Activated gamma-delta T cell treated with Interleukin-2 at 50 U/mL for 16 hours (primary cell): ENCODE measurements at regions not wholly inside any gene's neighbourhood (a gene's known extent, or its start where the extent isn't known, plus 50 kb on each side); places are given as distances from the start of the nearest gene placed in this dataset.

Source experiments
- DNase-seq: peaks from one replicate; pipeline ENCODE4 v3.0.0-alpha.2; 2020

DNA sequence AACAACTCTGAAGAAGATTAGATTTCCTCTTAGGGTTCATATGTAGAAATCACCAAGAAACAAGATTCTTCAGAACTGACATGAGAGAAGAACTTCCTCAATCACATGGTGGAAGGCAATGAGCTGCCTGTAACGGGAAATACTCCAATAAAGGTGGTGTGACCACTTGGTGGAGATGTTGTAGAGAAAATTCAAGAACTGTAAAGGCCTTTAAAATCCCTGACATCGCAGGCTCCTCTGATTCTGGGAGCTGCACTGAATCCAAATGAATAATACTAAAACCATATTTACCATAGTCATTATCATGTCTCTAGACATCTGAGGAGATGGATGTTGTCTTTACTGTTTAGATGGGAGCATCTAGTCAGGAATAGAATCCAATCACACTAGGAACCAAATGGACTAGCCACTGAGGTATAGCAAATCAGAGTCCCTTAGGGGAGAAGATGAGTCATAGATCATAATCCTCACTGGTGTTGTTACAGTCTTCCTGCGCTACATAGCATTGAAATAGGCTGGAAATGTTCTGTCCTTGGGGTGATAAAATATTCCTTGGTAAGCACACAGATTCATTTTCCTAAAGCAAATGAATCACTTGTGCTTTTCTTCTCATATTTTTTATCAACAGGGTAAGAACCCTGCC, 321.6 kb upstream of the TENM4 start:
- DNase-seq, result no peak

DNA sequence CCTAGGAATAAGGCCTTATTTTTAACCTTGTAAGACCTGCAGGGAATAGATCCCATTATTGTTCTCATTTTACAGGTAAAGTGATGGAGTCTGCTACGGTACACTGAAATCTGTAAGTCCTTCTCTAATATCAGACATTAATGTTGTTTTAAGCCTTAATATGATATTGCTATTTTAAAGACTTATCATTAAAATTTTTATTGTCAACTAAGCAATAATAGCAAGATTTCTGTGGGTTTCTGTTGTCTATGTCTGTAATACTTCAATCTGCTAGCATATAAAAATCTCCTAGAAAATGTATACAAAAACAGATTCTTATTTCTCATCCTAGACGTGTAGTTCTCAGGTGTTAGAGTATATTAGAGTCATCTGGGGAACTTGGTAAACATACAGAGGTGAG, 317.5 kb upstream of the TENM4 start:
- DNase-seq, result no peak

DNA sequence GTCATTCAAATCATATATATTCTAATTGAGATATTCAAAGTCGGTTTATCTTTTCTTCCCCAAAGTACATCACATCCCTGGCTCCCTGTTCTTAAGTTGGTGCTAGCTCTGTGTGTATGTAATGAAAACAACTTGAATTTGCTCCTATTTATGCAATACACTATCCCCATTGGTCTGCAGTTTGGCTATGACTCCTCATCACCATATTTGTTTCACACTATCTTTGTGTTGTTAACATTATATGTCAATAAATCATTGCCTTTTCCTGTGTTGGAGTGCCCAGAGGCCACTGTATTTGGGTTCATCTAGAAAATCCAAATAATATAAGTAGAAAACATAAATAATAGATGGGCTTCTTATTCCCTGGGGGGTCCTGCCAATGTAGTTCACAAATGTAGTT, 306.6 kb upstream of the TENM4 start:
- DNase-seq, result no peak

DNA sequence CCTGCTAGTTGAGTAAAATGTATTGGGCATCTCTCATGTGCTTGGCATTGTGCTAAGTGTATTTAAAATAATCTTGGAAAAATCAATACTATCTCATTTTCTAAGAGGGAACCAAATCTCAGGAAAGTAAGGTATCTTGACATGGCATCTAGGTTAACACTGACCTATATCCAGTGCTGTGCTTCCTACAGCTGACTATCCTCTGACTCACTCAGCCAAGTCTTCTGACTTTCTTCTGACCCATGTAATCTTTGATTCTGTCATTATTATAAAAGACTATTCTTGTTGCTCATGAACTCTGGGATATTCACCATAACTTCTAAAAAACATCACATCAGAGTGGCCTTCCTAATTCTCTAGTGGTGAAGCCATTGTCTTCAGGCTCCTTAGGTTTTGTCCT, 304.1 kb upstream of the TENM4 start:
- no peak for DNase-seq

DNA sequence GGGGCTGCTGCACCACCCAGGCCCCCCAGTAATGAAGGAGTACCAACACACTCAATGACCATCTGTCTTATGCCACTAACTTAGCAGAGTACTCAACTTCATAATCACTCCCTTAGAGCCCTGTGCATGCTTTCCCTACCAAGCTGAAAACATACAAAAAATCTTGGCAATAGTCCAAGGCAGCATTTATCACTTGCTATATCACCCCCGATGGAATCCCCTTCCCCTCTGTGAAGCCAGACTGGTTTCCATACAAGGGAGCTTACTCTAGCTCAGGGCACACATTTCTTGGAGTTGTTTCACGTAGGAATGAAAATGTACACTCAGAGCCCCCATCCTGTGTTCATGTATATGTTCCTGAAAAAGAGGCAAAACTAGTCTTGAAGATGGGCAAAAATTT, 301.3 kb upstream of the TENM4 start:
- DNase-seq, result no peak

DNA sequence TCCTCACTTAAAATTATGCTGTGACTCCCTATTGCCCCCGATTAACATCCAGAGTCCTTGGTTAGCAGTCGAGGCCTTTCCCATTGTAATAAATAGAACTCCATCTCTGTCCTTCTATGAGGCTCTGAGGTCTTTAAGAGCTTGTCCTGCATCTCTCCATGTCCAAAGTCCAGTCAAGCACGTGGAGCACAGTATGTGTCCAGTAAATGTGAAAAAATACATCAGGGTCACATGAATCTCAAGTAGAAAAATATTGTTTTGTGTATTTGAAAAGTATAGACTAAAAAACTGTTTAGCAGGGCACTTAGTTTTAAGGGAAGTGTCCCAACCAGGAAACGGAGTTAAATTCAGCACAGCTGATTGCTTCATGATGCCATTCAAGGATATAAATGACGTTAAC, 298.8 kb upstream of the TENM4 start:
- no peak for DNase-seq

DNA sequence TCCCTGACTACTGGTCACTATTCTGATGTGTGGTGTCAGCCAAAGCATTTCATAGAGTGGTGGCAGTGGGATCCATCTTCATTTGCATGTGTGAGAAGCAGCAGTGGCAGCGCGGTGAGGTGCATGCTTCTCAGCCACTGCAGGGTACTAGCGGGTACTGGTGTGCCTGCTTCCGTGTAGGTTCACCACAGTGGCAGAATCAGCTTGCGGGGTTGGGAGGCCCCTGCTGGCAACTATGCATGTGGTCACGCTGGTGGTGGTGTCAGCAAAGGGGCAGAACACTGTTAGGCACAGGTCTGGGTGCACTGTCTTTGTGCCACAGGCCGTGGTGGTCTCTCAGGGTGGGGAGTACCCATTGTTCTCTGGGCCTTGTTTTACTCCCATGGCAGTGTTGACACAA, 286.4 kb upstream of the TENM4 start:
- no peak for DNase-seq

DNA sequence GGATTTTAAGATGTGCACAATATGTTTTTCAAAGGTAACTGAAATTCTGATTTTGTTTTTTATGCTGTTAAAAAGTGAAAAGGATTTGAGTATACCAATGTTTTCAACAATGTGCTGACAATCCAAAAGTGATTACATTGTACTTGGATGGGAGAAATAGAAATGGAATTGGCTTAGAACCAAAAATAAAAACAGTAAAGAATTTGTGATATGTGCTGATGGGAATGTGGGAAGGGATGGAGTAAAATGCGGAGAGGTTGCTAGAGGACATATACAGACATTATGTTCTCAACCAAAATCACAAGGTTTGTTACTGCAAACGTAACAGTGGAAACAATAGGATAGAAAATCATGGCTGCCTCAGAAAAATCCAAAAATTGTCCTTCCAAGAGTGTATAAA, 279.3 kb upstream of the TENM4 start:
- DNase-seq, result no peak

DNA sequence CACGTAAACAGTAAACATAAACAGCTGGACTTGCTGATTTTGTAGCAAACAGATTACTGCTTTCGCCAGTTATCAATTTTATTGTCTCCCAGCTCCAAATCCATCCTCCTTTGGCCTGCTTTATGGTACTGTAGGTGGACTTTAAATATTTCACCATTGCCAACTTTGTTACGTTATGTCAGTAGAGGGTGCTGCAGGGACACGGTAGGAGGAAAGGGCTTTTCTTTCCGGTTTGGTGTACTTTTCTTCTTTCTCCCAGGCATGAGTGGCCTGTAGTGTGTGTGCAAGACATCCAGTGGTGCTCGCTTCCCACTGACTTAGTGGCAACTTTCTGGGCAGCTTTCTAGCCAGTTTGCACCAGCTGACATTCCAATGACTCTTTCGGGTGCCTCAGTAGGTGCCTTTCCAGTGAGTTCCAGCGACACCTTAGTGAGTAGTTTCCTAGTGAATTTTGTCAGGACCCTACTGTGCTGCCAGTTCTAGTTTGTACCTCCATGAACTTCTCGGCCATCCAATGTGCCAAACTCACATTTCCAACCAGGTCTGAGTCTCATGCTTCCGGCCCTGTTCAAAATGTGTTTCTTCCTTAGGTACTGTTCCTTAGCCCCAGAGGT, 267.6 kb upstream of the TENM4 start:
- DNase-seq, result no peak

DNA sequence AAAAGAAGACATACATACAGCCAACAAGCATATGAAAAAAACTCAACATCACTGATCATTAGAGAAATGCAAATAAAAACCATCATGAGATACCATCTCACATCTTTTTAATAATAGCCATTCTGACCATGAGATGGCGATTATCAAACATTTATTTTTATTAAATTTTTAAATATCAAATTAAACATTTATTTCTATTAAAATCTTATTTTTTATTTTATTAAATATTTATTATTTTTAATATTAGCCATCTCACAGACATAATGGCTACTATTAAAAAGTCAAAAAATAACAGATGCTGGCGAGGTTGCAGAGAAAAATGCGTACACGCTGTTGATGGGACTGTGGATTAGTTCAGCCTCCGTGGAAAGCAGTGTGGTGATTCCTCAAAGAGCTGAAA, 264.8 kb upstream of the TENM4 start:
- no peak for DNase-seq

DNA sequence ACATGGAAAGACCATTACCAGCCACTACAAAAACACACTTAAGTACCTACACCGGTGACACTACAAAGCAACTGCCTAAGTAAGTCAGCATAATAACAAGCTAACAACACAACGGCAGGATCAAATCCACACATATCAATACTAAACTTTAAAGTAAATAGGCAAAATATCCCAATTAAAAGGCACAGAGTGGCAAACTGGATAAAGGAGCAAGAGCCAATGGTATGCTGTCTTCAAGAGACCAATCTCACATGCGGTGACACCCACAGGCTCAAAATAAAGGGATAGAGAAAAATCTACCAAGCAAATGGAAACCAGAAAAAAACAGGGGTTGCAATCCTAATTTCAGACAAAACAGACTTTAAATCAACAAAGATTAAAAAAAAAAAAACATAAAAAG, 261.5 kb upstream of the TENM4 start:
- DNase-seq, result no peak

DNA sequence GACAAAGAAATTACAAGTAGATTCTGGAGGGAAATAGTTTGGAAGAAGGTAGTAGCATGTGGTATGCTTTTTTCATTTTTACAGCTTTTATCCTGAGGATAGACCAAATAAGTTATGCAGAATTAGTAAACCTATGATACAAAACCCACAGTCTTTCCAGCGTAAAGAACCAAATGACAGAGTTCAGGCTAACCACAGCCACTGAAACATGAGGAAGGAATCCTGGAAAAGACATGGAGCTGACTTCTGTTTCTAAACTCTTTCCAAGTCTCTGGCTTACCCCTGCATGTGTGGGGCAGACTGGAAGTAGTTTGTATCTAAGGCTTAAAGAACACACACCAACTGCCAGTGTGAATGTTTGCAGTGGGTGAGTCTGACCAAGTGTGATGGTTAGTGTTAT, 258.4 kb upstream of the TENM4 start:
- no peak for DNase-seq

DNA sequence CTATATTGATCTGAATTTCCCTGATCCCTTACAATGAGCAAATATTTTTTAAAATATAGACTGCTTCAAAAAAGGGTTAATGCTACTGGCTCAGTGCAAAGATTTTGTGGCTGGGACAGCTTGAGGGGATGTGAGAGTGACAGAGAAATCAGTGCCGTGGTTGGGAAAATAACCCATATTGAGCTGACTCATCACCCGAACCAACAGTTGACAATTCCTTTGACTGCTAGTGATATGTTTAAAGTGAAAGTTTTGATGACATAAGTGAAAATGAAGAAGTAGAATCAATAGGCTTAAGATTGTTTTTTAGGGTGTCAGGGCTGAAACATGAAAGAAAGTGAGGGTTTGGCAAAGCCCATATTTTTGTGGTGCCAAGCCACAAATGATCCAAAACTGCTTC, 257.1 kb upstream of the TENM4 start:
- no peak for DNase-seq

DNA sequence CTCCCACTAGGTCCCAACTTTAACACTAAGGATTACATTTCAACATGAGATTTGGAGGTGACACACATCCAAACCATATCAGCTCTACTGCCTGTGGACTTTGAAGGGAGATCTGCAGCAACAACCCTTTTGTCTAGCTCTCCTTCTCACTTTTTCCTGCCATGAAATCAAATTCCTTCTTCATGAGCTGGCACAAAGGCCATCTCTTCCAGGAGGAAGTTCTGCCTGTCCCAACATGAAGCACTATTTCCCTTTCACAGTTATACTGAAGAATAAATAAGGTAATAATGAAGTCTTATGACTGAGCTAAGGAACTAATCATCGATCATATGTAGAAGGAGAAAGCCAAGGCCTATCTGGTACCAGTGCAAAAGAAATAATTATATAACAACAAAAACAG, 253.5 kb upstream of the TENM4 start:
- DNase-seq, result no peak

DNA sequence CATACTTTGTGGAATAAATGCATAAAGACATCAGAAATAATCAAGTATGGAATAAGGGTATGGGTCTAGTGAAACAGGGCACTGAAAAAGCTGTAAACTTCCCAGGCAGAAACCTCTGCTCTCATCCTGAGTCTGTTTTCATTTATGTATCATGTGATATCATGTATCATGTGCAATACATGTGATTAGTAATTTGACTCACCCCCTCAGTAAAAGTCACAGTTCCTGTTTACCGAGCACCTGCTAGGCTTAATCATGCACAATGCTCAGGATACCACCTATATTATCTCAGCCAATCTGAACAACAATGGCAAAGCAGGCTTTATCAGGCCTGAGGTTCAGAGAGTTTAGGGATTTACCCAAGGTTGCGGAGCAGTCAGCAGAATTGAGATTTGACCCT, 250.6 kb upstream of the TENM4 start:
- no peak for DNase-seq

DNA sequence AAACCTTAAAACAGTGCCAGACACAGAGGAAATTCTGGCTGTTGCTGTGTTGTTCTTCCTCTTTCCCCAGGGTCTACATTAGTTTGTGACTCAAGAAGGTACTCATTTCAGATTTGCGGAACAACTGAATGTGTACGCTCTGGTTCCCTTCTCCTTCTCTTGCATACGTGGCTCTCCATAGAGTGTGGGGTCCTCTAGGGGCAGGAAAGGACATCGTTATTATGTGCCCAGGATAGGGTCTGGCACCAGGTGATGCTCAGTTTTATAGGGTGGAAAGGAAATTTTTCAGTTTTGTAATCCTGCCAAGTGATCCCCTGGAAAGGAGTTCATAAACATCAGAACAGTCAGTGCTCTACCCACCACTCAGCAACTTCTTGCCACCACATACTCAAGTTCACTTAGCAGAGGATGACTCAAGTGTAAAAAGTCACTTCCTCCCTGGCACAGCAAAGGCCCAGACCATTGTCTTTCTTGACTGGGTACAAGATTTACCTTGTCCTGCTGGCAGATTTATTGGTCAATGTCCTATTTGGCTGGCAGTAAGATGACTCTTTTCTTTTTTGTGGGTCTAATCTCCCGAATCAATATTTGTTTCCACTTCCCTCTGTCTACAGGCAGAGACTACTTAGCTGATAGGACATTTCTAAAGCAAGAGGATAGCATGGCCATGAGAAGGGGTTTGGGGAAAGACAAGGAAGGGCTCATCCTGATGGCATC, 246.0 kb upstream of the TENM4 start:
- DNase-seq, result no peak

DNA sequence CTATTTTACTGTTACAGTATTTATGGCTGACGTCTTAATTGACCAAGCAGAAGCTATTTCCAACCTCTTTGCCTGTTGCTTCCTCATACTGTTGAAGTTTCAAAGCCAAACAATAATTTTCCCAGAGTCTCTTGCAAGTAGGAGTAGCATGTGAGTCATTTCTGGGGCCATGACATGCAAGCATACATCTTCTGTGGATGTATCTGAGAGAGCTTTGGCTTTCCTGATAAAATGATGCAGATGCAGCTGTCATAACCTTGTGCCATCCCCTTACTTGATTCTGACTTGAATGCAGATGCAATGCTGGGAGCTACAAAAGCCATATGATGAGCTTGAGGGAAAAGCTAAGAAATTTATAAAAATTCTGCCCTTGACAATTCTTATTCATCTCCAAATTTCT, 243.1 kb upstream of the TENM4 start:
- DNase-seq, result no peak

DNA sequence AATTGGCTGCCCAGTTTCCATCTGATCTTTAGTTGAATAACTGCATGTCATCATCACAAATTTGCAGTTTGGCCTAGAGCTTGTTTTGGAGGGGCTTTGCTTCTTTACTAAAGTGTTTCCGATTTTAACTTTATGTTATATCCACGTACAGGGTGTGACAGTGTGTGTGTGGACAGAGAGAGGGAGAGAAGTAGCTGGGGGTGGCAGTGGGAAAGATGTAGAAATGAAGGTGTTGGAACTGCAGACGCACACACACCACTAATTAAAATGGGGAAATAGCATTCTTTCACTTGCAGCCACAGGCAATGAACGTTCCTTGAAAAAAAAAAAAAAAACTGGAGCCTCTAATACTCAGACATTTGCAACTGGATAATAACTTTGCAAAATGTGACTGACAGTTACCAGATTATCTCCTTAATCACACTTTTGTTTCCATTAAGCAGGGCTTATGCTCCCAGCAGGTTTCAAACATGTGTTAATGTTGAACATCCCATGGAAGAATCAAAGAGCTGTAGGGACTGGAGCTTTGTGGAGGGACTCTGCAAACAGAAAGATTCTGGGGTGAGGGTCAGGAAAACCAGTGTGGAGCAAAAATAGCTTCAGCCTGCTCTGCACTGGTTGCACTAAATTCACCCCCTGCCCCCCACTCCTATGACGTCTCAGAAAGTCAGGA, 238.1 kb upstream of the TENM4 start:
- DNase-seq, result no peak

DNA sequence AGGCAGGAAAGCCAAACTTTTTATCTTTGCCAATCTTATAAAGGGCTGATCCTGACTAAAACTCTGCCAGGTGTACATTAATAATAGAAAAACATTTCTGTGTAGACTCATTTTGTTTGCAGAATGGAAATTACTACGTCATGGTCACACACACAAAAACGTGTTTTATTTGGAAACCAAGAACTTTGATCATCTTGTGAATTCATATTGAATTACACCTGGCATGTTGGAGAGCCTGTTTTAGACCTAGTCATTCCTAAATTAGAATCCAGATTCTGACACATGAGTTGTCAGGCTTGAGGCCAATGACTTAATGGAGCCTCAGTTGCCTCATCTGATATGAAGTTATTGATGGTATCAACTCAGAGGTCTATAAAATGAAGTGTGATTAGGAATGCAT, 235.6 kb upstream of the TENM4 start:
- no peak for DNase-seq

DNA sequence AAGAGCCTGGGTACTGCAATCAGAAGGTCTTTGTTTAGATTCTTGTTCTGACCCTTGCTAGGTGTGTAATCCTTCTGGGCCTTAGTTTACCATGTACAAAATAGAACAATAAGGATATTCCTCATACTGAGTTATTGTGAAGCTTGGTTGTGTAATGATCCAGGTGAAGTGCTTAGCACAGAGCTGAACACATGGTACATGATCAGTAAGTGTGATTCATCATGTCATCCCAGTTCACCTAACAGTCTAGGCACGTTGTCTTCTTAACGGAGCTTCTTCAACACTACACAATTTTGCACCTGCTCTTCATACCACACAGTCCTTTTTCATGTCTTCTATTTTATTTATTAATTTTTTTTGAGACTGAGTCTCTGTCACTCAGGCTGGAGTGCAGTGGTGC, 234.3 kb upstream of the TENM4 start:
- no peak for DNase-seq

DNA sequence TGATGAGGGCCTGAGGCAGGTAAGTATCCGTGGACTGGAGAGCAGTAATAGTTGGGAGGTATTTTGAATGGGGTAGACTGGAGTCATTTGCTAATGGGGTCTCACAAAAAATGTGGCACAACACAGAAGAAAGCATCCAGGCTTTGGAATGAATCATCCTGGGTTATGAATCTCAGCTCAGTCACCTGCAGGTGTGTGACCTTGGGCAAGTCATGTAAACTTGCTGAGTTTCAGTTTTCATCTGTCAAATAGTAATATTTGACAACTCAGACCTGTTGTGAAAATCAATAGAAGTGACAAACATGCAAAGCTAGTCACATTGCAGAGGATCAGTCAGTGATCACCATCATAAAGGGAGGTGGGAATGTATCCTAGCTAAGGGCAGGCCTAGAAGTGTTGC, 232.0 kb upstream of the TENM4 start:
- no peak for DNase-seq

DNA sequence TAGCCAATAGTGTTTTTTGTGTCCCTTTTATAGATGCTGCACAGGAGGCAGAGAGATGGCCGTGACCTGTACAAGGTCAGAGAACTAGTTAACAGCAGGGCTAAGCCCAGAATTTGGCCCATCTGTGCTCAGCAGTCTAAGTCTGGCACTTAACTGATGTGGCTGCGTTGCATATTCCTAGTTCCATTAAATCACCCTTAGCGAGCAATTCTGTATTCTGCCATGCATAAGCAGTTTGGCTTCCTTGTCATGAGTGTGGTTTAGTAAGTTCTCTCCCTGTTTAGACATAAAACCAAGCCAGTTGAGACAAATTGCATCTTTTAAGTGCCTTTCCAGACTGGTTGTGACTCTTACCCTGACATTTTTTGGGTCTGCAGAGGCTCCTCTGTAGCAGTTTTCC, 230.6 kb upstream of the TENM4 start:
- DNase-seq, result no peak

DNA sequence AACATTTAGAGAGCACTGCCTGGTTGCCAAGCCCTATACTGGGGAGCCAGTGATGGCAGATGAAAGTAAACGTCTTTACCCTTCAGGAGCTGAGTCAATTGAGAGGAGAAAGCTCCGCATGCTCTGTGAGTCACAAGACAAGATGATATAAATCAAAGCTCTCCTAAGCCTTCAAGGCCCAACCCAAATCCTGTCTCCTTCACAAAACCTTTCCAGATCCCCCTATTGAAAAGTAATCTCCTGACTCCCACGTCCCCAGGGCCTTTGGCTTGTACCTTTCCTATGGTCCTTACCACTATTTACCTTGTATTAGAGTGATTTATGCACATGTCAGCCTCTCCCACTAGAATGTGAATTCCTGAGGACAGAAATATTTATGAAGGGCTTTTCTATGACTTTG, 230.1 kb upstream of the TENM4 start:
- no peak for DNase-seq

DNA sequence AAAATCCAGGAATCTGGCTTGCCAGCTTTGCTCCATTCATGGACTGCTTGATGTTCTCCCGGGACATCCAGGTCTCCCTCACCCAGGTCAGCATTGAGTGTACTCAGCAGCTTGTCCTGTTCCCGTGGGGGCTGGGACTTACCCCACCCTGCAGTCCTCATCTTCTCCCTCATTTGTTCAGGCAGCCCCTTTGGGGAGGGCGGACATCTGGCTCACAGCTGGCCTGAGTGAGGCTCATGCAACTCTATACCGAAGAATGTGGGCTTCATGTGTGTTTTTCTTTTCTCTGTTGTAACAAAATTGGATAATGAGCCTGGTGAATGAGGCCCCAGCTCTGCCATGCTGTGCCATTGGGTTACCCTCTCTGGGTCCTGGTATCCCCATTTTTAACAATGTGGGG, 227.7 kb upstream of the TENM4 start:
- DNase-seq, result no peak
